ENCODE measurements at regions not wholly inside any gene's neighbourhood (a gene's known extent, or its start where the extent isn't known, plus 50 kb on each side); places are given as distances from the start of the nearest gene placed in this dataset.

- Histone ChIP-seq H3K27me3 (ENCODE audit: low read length) (no peaks in the 10 kb centered on the region), H3K9me2 (replicated peaks; ENCODE audit: insufficient read depth, low read length) (no peaks in the 10 kb centered on the region), H3K4me2 (ENCODE audit: low read depth, low read length, poor library complexity, severe bottlenecking) (no peak overlapping the region), H4K20me1 (ENCODE audit: insufficient read depth, low read depth, low read length) (no peaks in the 10 kb centered on the region), H2AFZ (ENCODE audit: low read length) (no peak overlapping the region), H3K27ac (ENCODE audit: low read length) (no peak overlapping the region), H3K79me2 (ENCODE audit: low read length) (no peaks in the 10 kb centered on the region), H3K9ac (ENCODE audit: low read length) (no peak overlapping the region), H3K4me1 (ENCODE audit: low read length) (no peaks in the 10 kb centered on the region), H3K4me3 (ENCODE audit: low read length) (no peak overlapping the region), H3K36me3 (ENCODE audit: insufficient read depth, low read length) (no peaks in the 10 kb centered on the region), H3K9me3 (ENCODE audit: low read length) (no peaks in the 10 kb centered on the region)
- DNase-seq = no peak
Observed at GRCh38 chr17:5820721-5821456, 236.6 kb upstream of the NLRP1 start.

GRCh38 chr17:5821803-5822202 lies 237.5 kb upstream of the NLRP1 start:
- DNase-seq = no peak
- H3K79me2 ChIP-seq (ENCODE audit: low read length) = no peaks in the 10 kb centered on the region
- H3K4me2 ChIP-seq (ENCODE audit: low read depth, low read length, poor library complexity, severe bottlenecking) = no peak overlapping the region
- H3K27me3 ChIP-seq (ENCODE audit: low read length) = no peaks in the 10 kb centered on the region
- H2AFZ ChIP-seq (ENCODE audit: low read length) = no peak overlapping the region
- no peak overlapping the region for H3K9ac ChIP-seq (ENCODE audit: low read length)
- H3K9me2 ChIP-seq (replicated peaks; ENCODE audit: insufficient read depth, low read length) = no peaks in the 10 kb centered on the region
- H3K27ac ChIP-seq (ENCODE audit: low read length) = no peak overlapping the region
- H3K36me3 ChIP-seq (ENCODE audit: insufficient read depth, low read length) = no peaks in the 10 kb centered on the region
- no peaks in the 10 kb centered on the region for H3K9me3 ChIP-seq (ENCODE audit: low read length)
- no peak overlapping the region for H3K4me3 ChIP-seq (ENCODE audit: low read length)
- H3K4me1 ChIP-seq (ENCODE audit: low read length) = no peaks in the 10 kb centered on the region
- no peaks in the 10 kb centered on the region for H4K20me1 ChIP-seq (ENCODE audit: insufficient read depth, low read depth, low read length)

DNA sequence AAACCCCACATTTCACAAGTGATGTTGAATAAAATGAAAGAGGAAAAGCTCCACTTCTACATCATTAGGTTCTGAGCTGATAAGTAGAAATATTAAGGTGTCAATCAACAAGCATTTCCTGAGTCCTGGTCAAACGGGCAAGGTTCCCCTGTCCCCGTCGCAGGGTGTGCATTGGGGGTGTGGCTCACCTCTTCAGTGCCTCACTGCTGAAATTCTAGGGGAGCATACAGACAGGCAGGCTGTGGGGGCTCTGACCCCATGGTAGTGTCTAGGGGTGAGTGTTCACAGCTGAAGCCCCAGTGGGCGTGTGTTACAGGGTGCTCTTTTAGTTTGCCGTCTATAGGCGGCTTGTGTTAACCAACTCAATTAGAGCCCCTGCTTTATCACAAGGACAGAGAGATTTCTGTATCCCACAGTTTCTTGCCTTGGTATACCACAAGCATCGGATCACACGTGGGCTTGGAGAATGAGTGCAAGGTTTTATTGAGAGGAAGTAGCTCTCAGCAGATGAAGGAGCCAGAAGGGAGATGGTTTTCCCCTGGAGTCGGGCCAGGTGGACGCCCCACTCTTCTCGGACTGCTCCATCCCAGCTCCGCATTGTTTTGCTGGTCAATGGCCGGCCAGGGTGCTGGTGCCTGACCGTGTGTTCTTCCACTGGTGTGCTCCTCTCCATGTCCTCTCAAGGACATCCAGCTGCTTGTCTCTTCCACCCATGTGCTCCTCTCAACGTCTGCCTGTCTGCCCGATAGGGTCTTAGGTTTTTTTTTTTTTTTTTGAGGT lies 238.2 kb upstream of the NLRP1 start:
- no peaks in the 10 kb centered on the region for H4K20me1 ChIP-seq (ENCODE audit: insufficient read depth, low read depth, low read length)
- no peak for DNase-seq
- H3K4me1 ChIP-seq (ENCODE audit: low read length) = no peaks in the 10 kb centered on the region
- H3K4me2 ChIP-seq (ENCODE audit: low read depth, low read length, poor library complexity, severe bottlenecking) = no peak overlapping the region
- H3K9me3 ChIP-seq (ENCODE audit: low read length) = no peaks in the 10 kb centered on the region
- H3K79me2 ChIP-seq (ENCODE audit: low read length) = no peaks in the 10 kb centered on the region
- no peaks in the 10 kb centered on the region for H3K9me2 ChIP-seq (replicated peaks; ENCODE audit: insufficient read depth, low read length)
- no peak overlapping the region for H3K9ac ChIP-seq (ENCODE audit: low read length)
- H3K27me3 ChIP-seq (ENCODE audit: low read length) = no peaks in the 10 kb centered on the region
- no peak overlapping the region for H3K4me3 ChIP-seq (ENCODE audit: low read length)
- no peak overlapping the region for H3K27ac ChIP-seq (ENCODE audit: low read length)
- H3K36me3 ChIP-seq (ENCODE audit: insufficient read depth, low read length) = no peaks in the 10 kb centered on the region
- H2AFZ ChIP-seq (ENCODE audit: low read length) = no peak overlapping the region

DNA sequence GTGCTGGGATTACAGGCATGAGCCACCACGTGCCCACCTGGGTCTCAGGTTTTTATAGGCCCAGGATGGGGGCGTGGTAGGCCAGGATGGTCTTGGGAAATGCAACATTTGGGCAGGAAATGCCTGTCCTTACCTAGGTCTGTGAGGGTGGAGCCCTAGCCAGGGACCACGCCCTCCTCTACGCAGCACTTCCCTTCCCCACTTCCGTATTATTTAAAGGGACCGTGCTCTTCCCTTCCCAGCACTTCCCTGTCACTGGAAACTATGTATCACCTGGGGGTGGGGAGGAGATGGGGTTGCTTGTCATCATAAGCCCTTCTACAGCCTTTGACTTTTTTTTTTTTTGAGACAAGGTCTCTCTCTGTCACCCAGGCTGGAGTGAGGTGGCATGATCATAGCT lies 238.9 kb upstream of the NLRP1 start:
- no peak overlapping the region for H3K4me3 ChIP-seq (ENCODE audit: low read length)
- no peak overlapping the region for H3K4me2 ChIP-seq (ENCODE audit: low read depth, low read length, poor library complexity, severe bottlenecking)
- no peaks in the 10 kb centered on the region for H3K9me2 ChIP-seq (replicated peaks; ENCODE audit: insufficient read depth, low read length)
- no peaks in the 10 kb centered on the region for H3K4me1 ChIP-seq (ENCODE audit: low read length)
- no peaks in the 10 kb centered on the region for H3K36me3 ChIP-seq (ENCODE audit: insufficient read depth, low read length)
- H3K9ac ChIP-seq (ENCODE audit: low read length) = no peak overlapping the region
- H4K20me1 ChIP-seq (ENCODE audit: insufficient read depth, low read depth, low read length) = no peaks in the 10 kb centered on the region
- no peak overlapping the region for H2AFZ ChIP-seq (ENCODE audit: low read length)
- H3K79me2 ChIP-seq (ENCODE audit: low read length) = no peaks in the 10 kb centered on the region
- H3K9me3 ChIP-seq (ENCODE audit: low read length) = no peaks in the 10 kb centered on the region
- H3K27me3 ChIP-seq (ENCODE audit: low read length) = no peaks in the 10 kb centered on the region
- no peak overlapping the region for H3K27ac ChIP-seq (ENCODE audit: low read length)
- DNase-seq = no peak

DNA sequence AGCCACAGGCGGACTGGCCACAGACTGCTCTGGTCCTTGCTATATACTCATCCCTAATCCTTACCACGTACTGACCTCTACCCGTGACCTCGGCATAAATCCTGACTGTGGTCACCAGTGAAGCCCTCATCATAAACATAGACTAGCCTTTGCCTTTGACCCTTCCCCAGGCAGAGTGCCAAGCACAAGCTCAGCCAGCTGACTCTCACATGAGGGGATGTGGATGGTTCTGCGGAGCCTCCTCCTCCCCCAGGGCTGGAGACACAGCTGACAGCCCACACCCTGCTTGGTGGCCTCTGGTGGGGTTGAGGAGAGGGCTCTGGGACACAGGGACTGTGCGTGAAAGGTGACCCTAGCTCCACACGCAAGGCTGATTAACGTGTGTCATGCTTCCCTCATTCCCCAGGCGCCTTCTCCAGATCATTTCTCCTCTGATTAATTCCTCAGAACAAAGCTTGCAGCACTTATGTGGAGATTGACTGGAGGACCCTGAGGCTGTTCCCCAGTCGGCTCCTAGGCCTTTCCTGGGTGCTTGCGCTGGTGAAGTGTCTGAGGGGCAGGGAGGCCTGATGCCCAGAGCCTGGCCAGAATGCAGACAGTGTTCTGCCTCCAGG lies 241.5 kb upstream of the NLRP1 start:
- DNase-seq = no peak
- no peaks in the 10 kb centered on the region for H3K9me2 ChIP-seq (replicated peaks; ENCODE audit: insufficient read depth, low read length)
- H3K9me3 ChIP-seq (ENCODE audit: low read length) = no peaks in the 10 kb centered on the region
- H2AFZ ChIP-seq (ENCODE audit: low read length) = no peak overlapping the region
- no peaks in the 10 kb centered on the region for H3K4me1 ChIP-seq (ENCODE audit: low read length)
- H3K4me2 ChIP-seq (ENCODE audit: low read depth, low read length, poor library complexity, severe bottlenecking) = no peak overlapping the region
- no peaks in the 10 kb centered on the region for H3K79me2 ChIP-seq (ENCODE audit: low read length)
- no peak overlapping the region for H3K9ac ChIP-seq (ENCODE audit: low read length)
- no peak overlapping the region for H3K4me3 ChIP-seq (ENCODE audit: low read length)
- no peak overlapping the region for H3K27ac ChIP-seq (ENCODE audit: low read length)
- H4K20me1 ChIP-seq (ENCODE audit: insufficient read depth, low read depth, low read length) = no peaks in the 10 kb centered on the region
- H3K36me3 ChIP-seq (ENCODE audit: insufficient read depth, low read length) = no peaks in the 10 kb centered on the region
- no peaks in the 10 kb centered on the region for H3K27me3 ChIP-seq (ENCODE audit: low read length)

DNA sequence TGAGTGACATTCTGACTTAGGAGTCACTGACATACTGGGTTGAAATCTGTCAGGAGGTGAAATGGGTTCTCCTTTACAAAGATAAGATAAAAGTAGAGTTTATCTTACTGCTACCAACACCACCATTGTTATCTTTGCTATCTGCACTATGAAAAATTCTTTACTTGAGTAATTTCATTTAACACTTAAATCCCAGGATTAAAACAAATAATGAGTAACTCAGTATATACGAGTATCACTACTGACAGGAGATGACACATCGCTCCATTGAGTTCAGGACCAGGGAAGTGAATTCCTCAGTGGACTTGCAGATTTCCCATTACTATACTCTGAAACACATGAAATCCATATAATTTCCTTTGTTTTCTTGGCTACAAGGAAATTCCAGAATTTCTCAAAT lies 242.1 kb upstream of the NLRP1 start:
- no peak for DNase-seq
- Histone ChIP-seq H3K36me3 (ENCODE audit: insufficient read depth, low read length) (no peaks in the 10 kb centered on the region), H3K4me1 (ENCODE audit: low read length) (no peaks in the 10 kb centered on the region), H3K9ac (ENCODE audit: low read length) (no peak overlapping the region), H3K4me3 (ENCODE audit: low read length) (no peak overlapping the region), H3K9me2 (replicated peaks; ENCODE audit: insufficient read depth, low read length) (no peaks in the 10 kb centered on the region), H3K27me3 (ENCODE audit: low read length) (no peaks in the 10 kb centered on the region), H2AFZ (ENCODE audit: low read length) (no peak overlapping the region), H3K4me2 (ENCODE audit: low read depth, low read length, poor library complexity, severe bottlenecking) (no peak overlapping the region), H4K20me1 (ENCODE audit: insufficient read depth, low read depth, low read length) (no peaks in the 10 kb centered on the region), H3K79me2 (ENCODE audit: low read length) (no peaks in the 10 kb centered on the region), H3K27ac (ENCODE audit: low read length) (no peak overlapping the region), H3K9me3 (ENCODE audit: low read length) (no peaks in the 10 kb centered on the region)

DNA sequence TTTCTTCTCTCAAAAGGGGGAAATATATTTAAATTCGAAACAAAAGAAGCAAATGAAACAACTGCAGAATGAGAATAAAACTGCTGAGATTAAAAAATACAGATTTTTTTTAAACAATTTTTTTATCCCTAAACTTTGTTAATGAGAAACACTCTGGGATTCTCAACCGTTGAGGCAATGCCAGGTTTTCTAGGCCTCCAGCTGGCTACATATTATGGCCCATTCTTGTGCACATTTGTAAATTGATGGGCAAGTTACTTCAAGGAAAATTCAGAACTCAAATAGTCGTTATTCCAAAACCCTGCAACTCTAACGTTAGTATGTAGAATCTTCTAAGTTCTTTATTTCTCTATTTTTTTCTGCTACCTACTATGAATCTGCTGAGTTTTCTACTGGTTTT lies 239.3 kb upstream of the WSCD1 start:
- Histone ChIP-seq H3K27ac (ENCODE audit: low read length) (no peak overlapping the region), H3K9me3 (ENCODE audit: low read length) (no peaks in the 10 kb centered on the region), H3K9me2 (replicated peaks; ENCODE audit: insufficient read depth, low read length) (no peaks in the 10 kb centered on the region), H3K4me3 (ENCODE audit: low read length) (no peak overlapping the region), H2AFZ (ENCODE audit: low read length) (no peak overlapping the region), H3K79me2 (ENCODE audit: low read length) (no peaks in the 10 kb centered on the region), H3K4me1 (ENCODE audit: low read length) (peaks cover 5% of the 10 kb centered on the region), H4K20me1 (ENCODE audit: insufficient read depth, low read depth, low read length) (no peaks in the 10 kb centered on the region), H3K4me2 (ENCODE audit: low read depth, low read length, poor library complexity, severe bottlenecking) (no peak overlapping the region), H3K9ac (ENCODE audit: low read length) (no peak overlapping the region), H3K27me3 (ENCODE audit: low read length) (no peaks in the 10 kb centered on the region), H3K36me3 (ENCODE audit: insufficient read depth, low read length) (no peaks in the 10 kb centered on the region)
- DNase-seq = no peak

DNA sequence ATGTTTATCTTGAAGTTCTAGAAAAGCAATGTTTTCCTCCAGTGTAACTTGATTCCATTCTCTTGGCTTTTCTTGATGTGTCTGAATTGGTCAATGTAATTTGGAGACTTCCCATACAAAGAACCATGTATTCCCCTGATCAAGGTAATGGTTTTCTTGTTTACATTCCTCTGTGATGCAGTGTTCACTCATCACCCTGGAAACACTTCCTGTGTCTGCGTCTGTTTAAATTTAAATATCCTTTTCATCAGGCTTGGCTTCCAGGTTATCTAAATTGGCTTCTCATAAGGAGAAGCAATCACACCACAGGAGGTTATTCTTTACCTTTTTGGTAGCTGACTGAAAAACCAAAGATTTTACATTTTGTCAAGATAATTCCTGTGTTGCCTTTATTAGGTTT lies 237.3 kb upstream of the WSCD1 start:
- Histone ChIP-seq H3K9me2 (replicated peaks; ENCODE audit: insufficient read depth, low read length) (no peaks in the 10 kb centered on the region), H3K79me2 (ENCODE audit: low read length) (no peaks in the 10 kb centered on the region), H3K27me3 (ENCODE audit: low read length) (no peaks in the 10 kb centered on the region), H2AFZ (ENCODE audit: low read length) (no peak overlapping the region), H3K4me2 (ENCODE audit: low read depth, low read length, poor library complexity, severe bottlenecking) (no peak overlapping the region), H3K27ac (ENCODE audit: low read length) (no peak overlapping the region), H3K36me3 (ENCODE audit: insufficient read depth, low read length) (no peaks in the 10 kb centered on the region), H3K9ac (ENCODE audit: low read length) (no peak overlapping the region), H3K9me3 (ENCODE audit: low read length) (no peaks in the 10 kb centered on the region), H4K20me1 (ENCODE audit: insufficient read depth, low read depth, low read length) (no peaks in the 10 kb centered on the region), H3K4me3 (ENCODE audit: low read length) (no peak overlapping the region), H3K4me1 (ENCODE audit: low read length) (peaks cover 5% of the 10 kb centered on the region)
- DNase-seq = no peak

All from Karpas-422 (cell line).